NCI-H2029 (cell line): ENCODE measurements at regions not wholly inside any gene's neighbourhood (a gene's known extent, or its start where the extent isn't known, plus 50 kb on each side); places are given as distances from the start of the nearest gene placed in this dataset.
A peak's percentile ranks its signal among the peaks of the same experiment; 100 is the strongest.

Experiments used
- DNase-seq: peaks from one replicate; lab custom pipeline; 2025; lab: John Stamatoyannopoulos, UW

DNA sequence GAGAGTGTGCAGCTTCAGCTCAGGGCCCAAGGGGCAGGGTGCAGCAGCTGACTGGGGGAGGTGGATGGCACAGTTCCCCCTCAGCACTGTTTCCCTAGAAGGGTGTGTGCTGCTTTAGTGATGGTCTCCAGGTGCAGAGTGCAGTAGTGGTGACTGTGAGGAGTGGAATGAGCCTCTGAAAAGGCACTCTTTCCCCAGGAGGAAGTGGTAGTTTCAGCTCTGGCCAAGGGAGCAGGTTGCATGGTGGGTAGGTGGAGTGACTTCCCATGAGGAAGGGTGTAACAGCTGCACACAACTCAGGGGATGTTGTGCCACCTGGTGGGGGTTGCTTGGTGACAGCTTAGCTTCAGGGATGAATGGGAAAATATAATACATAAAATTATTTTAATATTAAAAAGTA, 251.5 kb upstream of the NXPH2 start:
- DNase-seq, result no peak

- DNase-seq, result no peak
These were observed 240.1 kb upstream of the NXPH2 start for GRCh38 chr2:139020287-139020686.

DNA sequence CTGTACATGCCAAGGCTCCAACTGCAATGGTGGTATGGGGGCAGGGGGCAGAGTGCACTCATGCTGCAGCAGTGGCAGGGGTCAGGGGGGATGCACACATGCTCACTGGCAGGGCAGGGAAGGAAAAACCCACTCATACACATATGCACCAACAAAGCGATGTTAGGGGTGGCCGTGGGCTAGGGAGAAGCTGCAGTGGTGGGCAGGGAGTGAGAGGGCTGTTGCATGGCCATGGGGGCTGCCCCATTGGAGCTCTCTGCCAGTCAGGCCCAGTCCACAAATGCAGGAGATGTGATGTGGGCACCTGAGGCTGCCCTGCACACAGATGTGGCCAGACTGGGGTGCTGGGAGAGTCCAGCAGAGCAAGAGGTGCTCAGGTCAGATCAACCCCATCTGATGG, 238.1 kb upstream of the NXPH2 start:
- no peak for DNase-seq

- DNase-seq, result no peak
These were observed 226.9 kb upstream of the NXPH2 start for GRCh38 chr2:139007130-139007529.

DNA sequence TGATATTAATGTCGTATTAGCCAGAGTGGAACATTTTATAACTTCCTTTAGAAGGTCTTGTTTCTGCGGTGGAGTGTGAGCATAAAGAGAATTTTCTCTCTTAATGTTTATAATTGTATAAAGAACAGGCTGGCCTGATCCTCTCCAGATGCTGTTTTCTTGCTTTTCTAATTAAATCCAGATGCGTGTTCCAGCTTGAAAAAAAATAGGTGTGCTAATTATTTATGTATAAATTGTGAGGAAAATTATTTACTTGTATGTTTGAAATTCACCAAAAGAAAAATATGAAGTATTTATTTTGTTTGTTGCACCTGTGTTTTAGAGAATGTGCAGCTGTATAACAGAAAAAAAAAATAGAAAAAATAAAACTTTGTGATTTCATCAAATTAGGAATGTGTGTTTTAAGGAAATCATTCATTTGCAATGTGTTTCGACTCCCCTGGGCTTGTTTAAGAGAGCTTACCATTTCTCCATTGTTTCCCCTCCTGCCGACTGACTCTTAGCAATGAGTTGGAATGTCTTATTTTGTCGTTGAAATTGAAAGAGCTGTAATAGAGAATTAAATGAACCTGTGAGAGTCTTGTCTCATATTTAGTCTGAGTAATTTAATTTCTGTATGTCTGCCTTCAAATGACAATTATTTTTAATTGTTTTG, 220.1 kb upstream of the NXPH2 start:
- no peak for DNase-seq

DNA sequence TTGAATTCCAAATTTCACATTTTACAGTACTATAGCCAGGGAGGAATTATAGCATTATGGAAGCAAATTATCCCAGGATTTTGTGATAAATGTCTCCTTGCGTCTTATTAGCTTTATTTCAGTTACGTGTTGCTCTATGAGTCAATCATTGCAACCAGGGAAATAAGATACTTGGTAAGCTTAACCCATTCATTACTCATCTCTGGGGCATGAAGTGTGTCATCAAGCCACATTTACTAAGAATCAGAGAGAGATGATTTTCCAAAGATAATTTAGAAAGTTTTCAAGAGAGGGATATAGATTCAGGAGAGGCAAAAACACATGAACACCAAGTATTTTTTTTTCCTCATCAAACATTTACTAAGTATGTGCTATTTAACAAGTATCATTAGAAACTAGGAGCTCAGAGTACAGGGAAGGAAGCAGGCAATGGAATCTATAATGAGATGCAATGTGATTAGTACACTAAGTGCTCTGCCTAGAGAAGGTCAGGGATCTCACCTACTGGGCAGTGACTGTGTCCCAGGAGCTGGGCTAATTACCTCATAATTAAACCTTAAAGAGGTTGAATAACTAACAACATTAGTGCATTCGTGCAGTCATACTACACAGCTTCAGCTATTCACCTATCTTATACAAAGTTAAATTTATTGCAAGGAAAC, 217.8 kb upstream of the NXPH2 start:
- DNase-seq, result no peak

GRCh38 chr2:138997346-138997745, 217.2 kb upstream of the NXPH2 start:
- no peak for DNase-seq

- no peak for DNase-seq
These were observed 214.3 kb upstream of the NXPH2 start for GRCh38 chr2:138994502-138994901.

DNA sequence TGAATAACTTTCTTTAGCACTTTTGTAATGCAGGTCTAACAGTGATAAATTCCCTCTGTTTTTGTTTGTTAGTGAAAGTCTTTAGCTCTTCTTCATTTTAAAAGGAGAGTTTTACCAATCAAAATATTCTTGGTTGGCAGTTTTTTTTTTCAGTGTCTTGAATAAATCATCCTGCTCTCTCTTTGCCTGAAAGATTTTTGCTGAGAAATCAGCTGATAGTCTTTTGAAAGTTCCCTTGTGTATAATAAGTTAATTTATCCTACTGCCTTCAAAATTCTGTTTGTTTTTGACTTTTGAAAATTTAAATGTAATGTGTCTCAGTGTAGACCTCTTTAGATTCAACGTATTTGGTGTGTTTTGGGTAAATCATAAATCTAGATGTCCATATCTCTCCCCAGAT, 205.7 kb upstream of the NXPH2 start:
- no peak for DNase-seq

- DNase-seq, result no peak
These were observed 199.1 kb upstream of the NXPH2 start for GRCh38 chr2:138979131-138979785.

DNA sequence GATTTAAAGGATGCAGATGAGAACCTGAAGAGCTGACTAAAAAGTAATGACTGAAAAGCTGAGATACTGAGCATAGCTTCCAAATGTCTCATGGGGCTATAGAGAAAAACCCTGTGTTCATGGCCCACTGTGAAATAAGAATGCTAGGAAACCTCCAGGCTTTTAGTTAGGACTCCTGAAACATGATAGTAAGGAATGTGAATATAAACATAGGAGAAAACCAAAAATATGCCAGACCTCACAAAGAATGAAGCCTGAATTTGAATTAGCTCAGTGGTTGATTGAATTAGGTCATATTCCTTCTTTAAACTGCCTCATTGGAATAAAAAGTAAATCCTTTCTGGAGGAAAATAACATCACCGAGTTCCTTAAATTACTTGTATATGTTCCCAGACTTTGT, 194.5 kb upstream of the NXPH2 start:
- no peak for DNase-seq

- DNase-seq, result peak; percentile 15
These were observed 184.2 kb upstream of the NXPH2 start for GRCh38 chr2:138964418-138964817.

DNA sequence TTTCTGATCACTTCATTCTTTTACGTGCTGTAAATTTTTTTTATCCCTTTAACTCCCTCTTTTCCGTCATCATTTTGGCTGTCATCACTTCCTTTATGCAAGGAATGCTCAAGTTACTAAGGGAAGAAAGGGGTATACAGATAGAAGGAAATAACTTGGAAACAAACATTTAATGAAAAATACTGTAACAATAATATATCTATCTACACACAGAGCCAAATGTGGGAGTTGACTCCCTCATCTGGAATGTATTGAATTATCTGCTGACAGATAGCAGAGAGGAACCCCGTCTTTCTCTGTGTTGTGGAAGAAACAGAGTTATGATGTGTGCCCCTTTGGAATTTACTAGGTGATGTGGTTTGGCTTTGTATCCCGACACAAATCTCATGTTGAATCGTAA, 182.5 kb upstream of the NXPH2 start:
- DNase-seq, result no peak

DNA sequence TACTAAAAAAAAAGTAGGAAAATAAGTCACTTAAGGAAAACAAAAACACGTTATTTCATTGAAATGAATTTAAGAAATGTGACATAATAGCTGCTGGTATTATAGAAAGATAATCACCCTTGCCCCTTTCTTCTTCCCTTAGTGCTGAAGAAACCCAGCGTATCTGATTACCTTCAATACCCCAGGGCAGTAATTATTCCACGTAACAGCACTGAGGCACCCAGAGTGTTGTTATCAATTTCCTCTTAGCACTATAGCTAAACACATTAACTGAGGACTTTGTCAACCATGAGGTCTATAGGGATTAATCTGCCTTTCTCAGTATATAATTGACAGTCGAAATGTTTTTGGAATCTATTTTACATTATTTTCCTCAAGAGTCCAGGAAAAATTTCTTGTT, 180.0 kb upstream of the NXPH2 start:
- no peak for DNase-seq

DNA sequence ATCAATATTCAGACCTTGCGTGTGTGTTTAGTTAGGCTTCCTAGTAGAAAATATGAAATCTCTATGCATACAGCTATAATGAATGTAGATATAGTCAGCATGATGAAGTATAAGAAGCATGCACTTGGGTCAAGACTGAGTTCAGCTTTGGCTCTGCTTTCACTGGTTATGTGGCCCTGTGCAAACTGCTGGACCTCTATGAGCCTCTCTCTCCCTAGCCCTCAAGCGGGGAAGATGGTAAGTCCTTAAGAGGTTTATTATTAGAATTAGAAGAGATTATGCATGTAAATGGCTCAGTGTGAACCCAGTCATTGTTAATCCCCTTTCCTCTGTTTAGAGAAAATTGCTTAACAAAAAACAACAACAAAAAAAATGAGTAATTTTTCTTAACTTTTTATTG, 178.8 kb upstream of the NXPH2 start:
- DNase-seq, result no peak

- no peak for DNase-seq
These were observed 175.9 kb upstream of the NXPH2 start for GRCh38 chr2:138956116-138956515.

GRCh38 chr2:138950486-138950885, 170.3 kb upstream of the NXPH2 start:
- DNase-seq, result no peak

- no peak for DNase-seq
These were observed 169.3 kb upstream of the NXPH2 start for GRCh38 chr2:138949517-138949916.

DNA sequence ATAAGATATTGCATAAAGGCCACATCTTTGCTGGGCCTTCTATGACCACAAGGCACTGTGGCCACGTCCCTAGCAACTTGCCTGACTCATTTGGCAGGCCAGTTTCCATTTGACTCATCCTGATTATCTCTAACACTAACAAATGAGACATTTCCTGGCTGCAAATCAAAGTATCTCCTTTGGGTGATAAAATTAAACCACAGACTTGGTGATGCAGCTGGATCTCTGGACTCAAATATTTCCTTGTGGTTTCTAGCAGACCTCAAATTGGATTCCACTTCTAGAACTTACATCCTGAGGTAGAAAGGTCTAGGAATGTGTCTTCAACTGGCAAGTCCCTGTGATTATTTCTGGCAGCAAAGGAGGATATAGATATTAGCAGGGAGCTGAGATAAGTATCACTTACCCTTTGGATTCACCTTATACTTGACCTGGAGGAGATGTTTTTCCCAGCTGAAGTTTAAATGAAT, 167.9 kb upstream of the NXPH2 start:
- DNase-seq, result no peak

GRCh38 chr2:138943470-138943869, 163.3 kb upstream of the NXPH2 start:
- DNase-seq, result no peak

GRCh38 chr2:138942466-138942865, 162.3 kb upstream of the NXPH2 start:
- peak; percentile 14 for DNase-seq

- DNase-seq, result no peak
These were observed 151.4 kb upstream of the NXPH2 start for GRCh38 chr2:138931284-138932256.
